ENCODE measurements at regions not wholly inside any gene's neighbourhood (a gene's known extent, or its start where the extent isn't known, plus 50 kb on each side); places are given as distances from the start of the nearest gene placed in this dataset.

DNA sequence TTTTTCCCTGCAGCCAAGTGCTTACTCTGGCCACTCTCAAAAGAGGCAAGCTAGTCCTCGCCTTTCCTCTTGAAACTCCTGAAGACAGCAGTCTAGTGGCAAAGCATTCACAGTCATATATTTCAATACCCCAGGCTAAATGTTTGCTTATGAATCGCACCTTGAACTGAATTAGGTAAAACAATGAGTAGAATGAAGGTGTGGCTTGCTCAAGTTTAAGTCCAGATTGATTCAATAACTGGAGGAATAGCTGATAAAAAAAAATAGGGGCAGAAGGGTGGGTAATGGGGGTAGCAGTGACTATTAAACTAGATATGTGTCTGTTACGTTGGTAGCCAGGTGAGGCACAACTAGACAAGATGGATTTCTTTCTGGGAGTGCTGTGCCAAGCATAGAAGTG, 88.2 kb upstream of the EPB41L3 start:
- DNase-seq = no peak

GRCh38 chr18:5630900-5631413, 87.2 kb upstream of the EPB41L3 start:
- no peak for DNase-seq

GRCh38 chr18:5630057-5630899, 86.5 kb upstream of the EPB41L3 start:
- peak; percentile 21 for DNase-seq

DNA sequence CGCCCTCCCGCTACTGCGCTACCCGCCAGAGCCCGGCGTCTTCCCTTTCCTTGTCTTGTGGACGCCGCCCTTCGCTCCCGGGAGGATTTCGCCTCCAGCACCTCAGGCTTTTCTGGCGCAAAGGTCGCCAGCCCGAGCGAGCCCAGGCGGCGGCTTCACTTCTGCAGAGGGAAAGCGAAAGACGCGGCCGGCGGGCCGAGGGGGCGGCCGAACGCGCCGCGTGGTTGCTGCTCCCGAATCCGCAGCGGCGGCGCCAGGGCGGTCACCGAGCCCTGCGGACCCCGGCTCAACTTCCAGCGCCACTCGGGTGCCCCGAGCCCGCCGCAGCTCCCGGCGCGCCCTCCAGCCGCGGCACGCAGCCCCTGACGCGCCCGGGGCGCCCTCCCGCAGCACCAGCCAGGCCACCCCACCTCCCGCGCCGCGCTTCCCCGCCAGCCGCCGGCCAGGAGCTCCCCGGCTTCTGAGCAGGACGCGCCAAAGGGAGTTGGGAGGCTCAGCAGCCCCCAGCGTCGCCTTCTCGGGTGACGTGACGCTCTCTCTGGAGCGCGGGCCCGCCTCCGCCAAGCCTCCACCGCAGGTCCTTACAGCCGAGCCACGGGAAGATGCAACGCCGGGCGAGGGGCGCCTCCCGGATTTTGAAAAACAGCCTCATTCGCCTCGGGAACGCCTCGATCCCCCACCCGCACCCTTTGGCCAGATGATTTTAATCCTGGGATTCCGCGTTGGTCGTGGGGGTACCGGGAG, 84.9 kb upstream of the EPB41L3 start:
- no peak for DNase-seq

DNA sequence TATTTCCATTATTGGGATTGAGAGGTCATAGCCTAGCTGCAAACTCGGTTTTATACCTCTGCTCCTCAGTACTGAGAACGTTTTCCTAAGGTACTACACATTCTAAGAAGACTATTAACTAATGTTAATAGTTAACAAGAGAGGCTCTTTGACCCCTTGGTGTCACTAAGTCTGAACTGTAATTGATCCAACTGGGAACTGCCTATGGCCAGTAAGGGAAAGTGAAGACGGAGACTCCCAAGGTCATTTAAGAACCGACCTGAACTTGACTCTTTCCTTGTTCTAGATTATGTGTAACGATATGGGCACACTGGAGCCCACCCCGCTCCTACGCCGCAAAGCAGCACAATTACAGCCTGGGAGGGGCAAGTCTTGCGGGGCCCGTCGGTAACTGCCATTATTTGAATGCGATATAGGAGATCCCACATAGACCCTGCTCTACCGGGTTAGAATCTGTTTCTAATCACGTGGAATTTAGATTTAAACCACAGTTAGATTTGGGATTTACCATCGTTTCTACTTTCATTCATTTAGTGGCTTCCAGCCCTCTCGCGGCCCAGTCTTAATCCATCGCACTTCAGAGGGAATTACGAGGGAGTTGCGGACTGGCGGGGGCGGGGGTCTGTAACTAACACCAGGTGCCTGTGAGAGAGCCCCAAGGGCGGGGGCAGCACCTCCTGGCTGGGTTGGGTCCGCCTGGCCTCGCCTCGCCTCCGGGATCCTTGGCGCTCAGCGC, 84.1 kb upstream of the EPB41L3 start:
- peak; percentile 25 for DNase-seq

DNA sequence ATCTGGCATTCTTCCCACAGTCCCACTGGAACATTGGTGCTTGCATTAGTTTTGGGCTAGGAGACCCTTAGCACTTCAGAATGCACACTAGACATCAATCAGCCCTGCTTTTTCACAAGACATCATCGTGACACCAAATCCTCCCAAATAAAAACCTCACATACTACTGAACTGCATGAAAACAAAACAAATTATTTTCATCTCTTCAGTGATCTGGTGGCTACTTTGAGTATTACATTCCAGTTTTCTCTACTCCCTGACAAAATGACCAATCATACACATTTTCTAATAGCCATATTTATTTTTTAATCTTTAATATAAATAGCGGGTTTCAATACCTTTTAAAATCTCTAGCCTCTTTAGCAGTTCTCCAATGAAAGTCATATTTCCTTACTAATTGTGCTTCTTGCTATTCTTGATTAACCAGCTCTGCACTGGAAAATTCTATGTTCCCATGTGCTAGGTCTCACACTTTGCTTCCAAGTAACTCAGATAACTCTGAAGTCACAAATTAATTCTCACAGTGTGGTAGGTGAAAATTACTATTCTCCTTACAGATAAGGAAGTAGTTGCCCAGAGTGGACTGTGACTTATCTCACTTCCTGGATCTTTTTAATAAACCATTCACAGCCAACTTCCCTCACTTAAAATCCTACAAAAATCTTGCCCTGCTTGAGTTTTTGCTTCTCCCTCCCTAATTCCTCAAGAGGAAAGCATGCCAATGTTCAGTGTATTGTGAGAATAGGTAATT, 82.5 kb upstream of the EPB41L3 start:
- DNase-seq = no peak

DNA sequence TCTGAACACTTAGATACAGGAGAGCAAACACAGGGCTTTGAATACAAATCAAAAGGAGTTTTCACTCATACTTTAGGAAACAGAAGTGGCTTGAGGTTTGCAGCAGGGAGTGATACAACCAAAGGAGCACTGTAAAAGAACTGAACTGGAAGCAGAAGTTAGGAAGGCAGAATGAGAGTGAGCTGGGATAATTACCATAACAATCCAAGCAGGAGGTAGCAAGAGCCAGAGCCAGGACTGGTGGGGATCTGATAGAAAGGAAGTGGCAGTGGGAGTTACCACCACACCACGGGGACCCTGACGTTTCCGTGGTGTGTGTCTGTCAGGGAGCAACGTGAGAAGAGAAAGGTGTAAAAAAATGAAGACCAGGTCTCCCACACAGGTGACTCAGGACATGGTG, 81.3 kb upstream of the EPB41L3 start:
- DNase-seq = no peak

GRCh38 chr18:5622905-5623304, 79.1 kb upstream of the EPB41L3 start:
- no peak for DNase-seq

DNA sequence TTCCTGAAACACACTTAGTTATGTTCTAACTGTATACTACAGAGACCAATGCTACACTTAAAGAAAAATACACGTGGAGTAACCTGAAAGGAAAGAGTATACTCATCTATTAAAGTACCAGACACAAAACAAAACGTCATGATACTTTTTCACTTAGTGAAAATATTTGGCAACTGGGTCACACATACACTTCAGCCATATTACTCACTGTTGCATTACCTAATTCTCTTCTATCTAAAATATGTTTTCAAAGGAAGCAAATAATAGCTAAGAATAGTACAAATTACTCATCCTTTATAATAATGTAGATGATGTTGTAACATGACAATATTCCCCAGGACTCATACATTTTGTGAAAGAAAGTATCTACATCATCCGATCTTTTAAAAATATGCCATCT, 76.5 kb upstream of the EPB41L3 start:
- DNase-seq = no peak

DNA sequence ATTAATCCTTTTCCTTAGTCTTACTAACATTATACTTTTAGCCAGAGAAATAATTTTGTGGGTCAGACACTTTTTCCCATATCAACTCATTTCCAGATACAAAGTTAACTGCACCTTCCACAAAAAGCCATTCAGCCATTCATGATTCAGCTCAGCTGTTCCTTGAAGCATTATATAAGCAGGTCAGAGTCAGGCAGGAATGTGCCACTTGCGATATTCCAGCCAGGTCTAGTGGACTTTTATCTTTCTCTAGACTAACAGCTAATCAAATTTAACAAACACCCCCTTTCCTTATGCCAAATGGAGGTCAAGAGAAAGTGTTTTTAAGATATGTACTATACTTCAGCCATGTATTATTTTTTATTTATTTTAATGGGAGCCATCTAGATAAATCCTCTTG, 75.6 kb upstream of the EPB41L3 start:
- DNase-seq = no peak

DNA sequence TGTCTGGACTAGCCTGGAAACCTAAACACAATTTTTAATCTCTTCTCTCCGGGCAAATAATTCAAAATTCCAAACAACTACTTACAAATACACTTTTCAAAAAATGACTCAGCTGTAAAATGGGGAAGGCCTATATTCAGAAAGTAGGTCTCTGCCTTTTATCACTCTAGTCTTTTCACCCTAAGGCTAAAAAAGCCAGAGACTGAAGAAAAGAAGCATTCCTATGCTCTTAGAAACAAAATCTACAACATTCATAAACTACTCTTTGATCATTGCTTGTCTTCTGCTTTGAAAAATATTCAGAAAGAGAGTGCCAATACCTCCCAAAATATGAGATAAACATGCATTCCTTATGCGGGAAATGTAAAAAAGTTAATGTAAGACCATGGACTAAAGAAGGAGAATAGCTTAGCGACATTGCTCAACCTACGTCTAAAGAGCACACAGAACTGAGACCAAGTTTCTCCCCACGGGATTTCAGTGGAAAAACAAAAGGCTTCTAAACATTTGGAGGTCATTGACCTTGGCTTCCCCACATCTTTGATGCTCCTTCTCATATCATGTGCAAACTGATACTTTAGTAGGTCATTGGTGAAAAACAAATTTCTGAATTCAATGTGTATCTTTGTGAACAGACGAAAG, 74.4 kb upstream of the EPB41L3 start:
- no peak for DNase-seq

- no peak for DNase-seq
Observed at GRCh38 chr18:5611221-5611620, 67.4 kb upstream of the EPB41L3 start.

DNA sequence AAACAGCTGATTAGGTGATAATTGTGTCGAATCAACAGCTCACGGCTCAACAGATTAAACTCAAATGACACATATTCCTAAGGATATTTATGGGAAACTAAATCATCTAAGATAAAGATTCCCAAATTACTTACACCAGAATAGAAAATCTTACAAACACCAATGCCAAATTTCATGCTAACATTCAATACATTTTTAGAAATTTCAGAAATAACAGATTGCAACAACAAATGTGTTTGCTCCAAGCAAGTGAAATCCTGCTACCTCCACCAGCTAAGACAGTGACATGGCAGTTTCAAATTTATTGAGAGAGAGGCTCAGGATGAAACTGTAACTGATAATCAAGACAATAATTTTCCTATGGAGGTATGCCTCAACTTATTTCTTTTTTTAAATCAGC, 65.0 kb upstream of the EPB41L3 start:
- no peak for DNase-seq

DNA sequence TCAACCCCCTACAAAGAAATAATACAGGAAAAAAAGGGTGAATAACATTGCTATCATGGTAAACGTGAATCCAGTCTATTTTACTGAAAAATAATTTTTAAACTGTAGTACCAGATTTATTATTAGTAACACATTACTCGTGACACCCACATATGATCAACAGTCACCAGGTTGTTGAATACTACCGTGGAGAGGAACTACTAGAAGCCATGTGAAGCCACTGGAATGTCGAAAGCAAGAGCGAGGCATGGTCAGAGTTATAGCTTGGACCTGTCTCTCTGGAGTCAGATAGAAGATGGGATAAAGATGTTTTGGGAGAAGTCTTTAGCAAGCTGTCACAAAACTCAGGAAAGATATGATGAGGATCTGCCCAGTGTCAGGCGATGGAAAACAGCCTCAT, 63.2 kb upstream of the EPB41L3 start:
- no peak for DNase-seq

GRCh38 chr18:5604778-5605177, 61.0 kb upstream of the EPB41L3 start:
- no peak for DNase-seq

DNA sequence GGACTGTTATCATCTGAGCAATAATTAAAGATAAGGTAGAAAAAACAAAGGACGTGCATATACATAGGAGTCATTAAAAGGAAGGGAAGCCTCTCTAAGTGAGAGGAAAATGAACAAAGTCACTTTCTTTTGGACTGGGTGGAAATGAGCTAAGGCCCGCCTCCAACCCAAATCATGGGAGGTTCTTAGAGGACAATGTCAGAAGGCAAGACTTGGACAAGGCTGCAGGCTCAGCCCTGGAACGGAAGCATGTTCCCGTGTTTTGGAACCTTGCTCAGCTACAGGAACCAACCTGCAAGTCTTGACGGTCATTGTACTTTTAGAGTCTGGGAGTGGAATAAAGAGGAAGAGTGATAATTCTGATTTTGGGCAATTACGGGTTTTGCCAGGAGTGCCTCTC, 59.4 kb upstream of the EPB41L3 start:
- DNase-seq = no peak

GRCh38 chr18:5601188-5601624, 57.4 kb upstream of the EPB41L3 start:
- no peak for DNase-seq

GRCh38 chr18:5600378-5601071, 56.7 kb upstream of the EPB41L3 start:
- DNase-seq = no peak

GRCh38 chr18:5596585-5596984, 52.8 kb upstream of the EPB41L3 start:
- no peak for DNase-seq
